DOHH2 (cell line): ENCODE measurements at regions not wholly inside any gene's neighbourhood (a gene's known extent, or its start where the extent isn't known, plus 50 kb on each side); places are given as distances from the start of the nearest gene placed in this dataset.

ENCODE experiments used
- H3F3A ChIP-seq: fragments of 200-600 bp; sonication (generic), shearing (Covaris generic); 2 replicates; pipeline ENCODE4 v1.6.0; 2016; ENCODE audit warnings: antibody characterized with exemption, mild to moderate bottlenecking; ENCODE audit not compliant: control insufficient read depth, insufficient read depth
- H3K27ac ChIP-seq: fragments of 200-600 bp; sonication (generic); 2 replicates; pipeline ENCODE4 v1.5.1; 2014; ENCODE audit warnings: low read depth, mild to moderate bottlenecking, low read length, moderate library complexity
- H3K27me3 ChIP-seq: fragments of 200-600 bp; sonication (generic); 2 replicates; pipeline ENCODE4 v1.6.1; 2014; ENCODE audit warnings: mild to moderate bottlenecking, low read length, mixed read lengths; ENCODE audit not compliant: control insufficient read depth
- H3K36me3 ChIP-seq: fragments of 200-600 bp; sonication (generic); 2 replicates; pipeline ENCODE4 v1.6.1; 2014; ENCODE audit warnings: mild to moderate bottlenecking, low read length, moderate library complexity, mixed read lengths; ENCODE audit not compliant: control insufficient read depth
- H3K4me1 ChIP-seq: fragments of 200-600 bp; sonication (generic); 2 replicates; pipeline ENCODE4 v1.6.1; 2014; ENCODE audit warnings: mild to moderate bottlenecking, low read length, mixed read lengths; ENCODE audit not compliant: control insufficient read depth
- H3K4me2 ChIP-seq: fragments of 200-600 bp; sonication (generic); 2 replicates; pipeline ENCODE4 v1.6.0; 2014; ENCODE audit warnings: mild to moderate bottlenecking, low read length, moderate library complexity
- H3K4me3 ChIP-seq: fragments of 200-600 bp; sonication (generic); 2 replicates; pipeline ENCODE4 v1.5.1; 2014; ENCODE audit warnings: mild to moderate bottlenecking, low read length, mixed read lengths
- H3K79me2 ChIP-seq: fragments of 200-600 bp; sonication (generic); 2 replicates; pipeline ENCODE4 v1.6.1; 2014; ENCODE audit warnings: mild to moderate bottlenecking, low read length, mixed read lengths; ENCODE audit not compliant: control insufficient read depth
- H3K9me2 ChIP-seq: fragments of 200-600 bp; sonication (generic); replicated peaks from 2 replicates; pipeline ENCODE4 v1.6.1; 2014; ENCODE audit warnings: mild to moderate bottlenecking, low read length, mixed read lengths; ENCODE audit not compliant: control insufficient read depth
- H3K9me3 ChIP-seq: fragments of 200-600 bp; sonication (generic); 2 replicates; pipeline ENCODE4 v1.6.1; 2014; ENCODE audit warnings: antibody characterized with exemption, low read length, mixed read lengths; ENCODE audit not compliant: control insufficient read depth, insufficient read depth
- H4K20me1 ChIP-seq: fragments of 200-600 bp; sonication (generic); 2 replicates; pipeline ENCODE4 v1.6.0; 2014; ENCODE audit warnings: low read depth, mild to moderate bottlenecking, antibody characterized with exemption, low read length, moderate library complexity; ENCODE audit not compliant: control insufficient read depth, insufficient read depth
- CTCF ChIP-seq: fragments of 200-600 bp; sonication (generic); IDR thresholded peaks from one replicate; pipeline ENCODE4 v1.5.1; 2014; ENCODE audit warnings: antibody characterized with exemption, mild to moderate bottlenecking, low read depth, low read length; ENCODE audit not compliant: poor library complexity, severe bottlenecking
- EZH2phosphoT487 ChIP-seq: fragments of 200-600 bp; sonication (generic); IDR thresholded peaks from 2 replicates; pipeline ENCODE4 v1.6.1; 2017; ENCODE audit warnings: borderline replicate concordance, mild to moderate bottlenecking, antibody characterized with exemption, low read length, moderate library complexity, mixed read lengths

GRCh38 chr7:17126413-17127268 is 171.8 kb upstream of the AHR start:
- no peak for TF ChIP-seq CTCF
- TF ChIP-seq EZH2phosphoT487 = no peak
- Histone ChIP-seq H3K4me2 (no peak overlapping the region), H3K9me2 (no peaks in the 10 kb centered on the region), H3K79me2 (no peaks in the 10 kb centered on the region), H3K4me1 (peaks cover 46% of the 10 kb centered on the region), H3K27ac (no peak overlapping the region), H3K9me3 (no peaks in the 10 kb centered on the region), H4K20me1 (no peaks in the 10 kb centered on the region), H3F3A (no peaks in the 10 kb centered on the region), H3K4me3 (no peak overlapping the region), H3K27me3 (no peaks in the 10 kb centered on the region), H3K36me3 (no peaks in the 10 kb centered on the region)

GRCh38 chr7:17129218-17129617 is 169.2 kb upstream of the AHR start:
- Histone ChIP-seq H3K27me3 (no peaks in the 10 kb centered on the region), H3K4me1 (peaks cover 30% of the 10 kb centered on the region), H4K20me1 (no peaks in the 10 kb centered on the region), H3F3A (no peaks in the 10 kb centered on the region), H3K27ac (no peak overlapping the region), H3K4me3 (no peak overlapping the region), H3K36me3 (no peaks in the 10 kb centered on the region), H3K4me2 (no peak overlapping the region), H3K79me2 (no peaks in the 10 kb centered on the region), H3K9me2 (no peaks in the 10 kb centered on the region), H3K9me3 (no peaks in the 10 kb centered on the region)
- no peak for TF ChIP-seq EZH2phosphoT487
- TF ChIP-seq CTCF = no peak

- no peak overlapping the region for H3K27ac ChIP-seq
- TF ChIP-seq CTCF (no peak), EZH2phosphoT487 (no peak)
- H3K27me3 ChIP-seq = no peaks in the 10 kb centered on the region
- no peaks in the 10 kb centered on the region for H3K36me3 ChIP-seq
- H3F3A ChIP-seq = no peaks in the 10 kb centered on the region
- no peaks in the 10 kb centered on the region for H3K9me2 ChIP-seq
- H3K9me3 ChIP-seq = no peaks in the 10 kb centered on the region
- H3K4me3 ChIP-seq = peak overlapping the region; percentile 19
- H3K4me2 ChIP-seq = peak overlapping the region; percentile 36
- peaks cover 24% of the 10 kb centered on the region for H3K4me1 ChIP-seq
- H4K20me1 ChIP-seq = no peaks in the 10 kb centered on the region
- H3K79me2 ChIP-seq = no peaks in the 10 kb centered on the region
Observed at GRCh38 chr7:17130281-17131059, 168.0 kb upstream of the AHR start.
